ENCODE measurements at regions not wholly inside any gene's neighbourhood (a gene's known extent, or its start where the extent isn't known, plus 50 kb on each side); places are given as distances from the start of the nearest gene placed in this dataset.

- DNase-seq (ENCODE audit: low spot score) (no peak), ATAC-seq (no peak)
- no peak overlapping the region for H3K27ac Mint-ChIP-seq
- Histone ChIP-seq H3K79me2 (replicated peaks; ENCODE audit: insufficient read depth) (no peaks in the 10 kb centered on the region), H3K4me1 (ENCODE audit: insufficient read depth) (no peaks in the 10 kb centered on the region), H3K4me2 (no peak overlapping the region), H3K4me3 (no peak overlapping the region), H3F3A (replicated peaks; ENCODE audit: low read depth) (no peaks in the 10 kb centered on the region), H3K9me2 (ENCODE audit: insufficient read depth) (no peaks in the 10 kb centered on the region), H3K36me3 (ENCODE audit: insufficient read depth) (0 out of 2 replicates have a peak, but pooled peaks cover 8% of the 10 kb centered on the region), H3K27me3 (ENCODE audit: insufficient read depth) (no peaks in the 10 kb centered on the region), H4K20me1 (replicated peaks; ENCODE audit: insufficient read depth) (no peaks in the 10 kb centered on the region), H3K27ac (ENCODE audit: low read depth) (no peak overlapping the region), H2AFZ (no peak overlapping the region)
- H3K27me3 Mint-ChIP-seq (ENCODE audit: insufficient read depth, low read depth, poor library complexity): no peaks in the 10 kb centered on the region
- no peak overlapping the region for H3K4me3 Mint-ChIP-seq
- no peaks in the 10 kb centered on the region for H3K9me3 Mint-ChIP-seq
- H3K36me3 Mint-ChIP-seq (ENCODE audit: low read depth): peaks cover 23% of the 10 kb centered on the region
- TF ChIP-seq ZNF114 (CRISPR knock-in tag; IDR thresholded peaks at IDR 0.05): no peak
- no peak for TF ChIP-seq CTCF (conservative IDR thresholded peaks at IDR 0.05; ENCODE audit: low read depth in 2 of 2)
- TF ChIP-seq, protein P1, sequence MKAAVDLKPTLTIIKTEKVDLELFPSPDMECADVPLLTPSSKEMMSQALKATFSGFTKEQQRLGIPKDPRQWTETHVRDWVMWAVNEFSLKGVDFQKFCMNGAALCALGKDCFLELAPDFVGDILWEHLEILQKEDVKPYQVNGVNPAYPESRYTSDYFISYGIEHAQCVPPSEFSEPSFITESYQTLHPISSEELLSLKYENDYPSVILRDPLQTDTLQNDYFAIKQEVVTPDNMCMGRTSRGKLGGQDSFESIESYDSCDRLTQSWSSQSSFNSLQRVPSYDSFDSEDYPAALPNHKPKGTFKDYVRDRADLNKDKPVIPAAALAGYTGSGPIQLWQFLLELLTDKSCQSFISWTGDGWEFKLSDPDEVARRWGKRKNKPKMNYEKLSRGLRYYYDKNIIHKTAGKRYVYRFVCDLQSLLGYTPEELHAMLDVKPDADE (IDR thresholded peaks at IDR 0.05): no peak
- no peak for TF ChIP-seq EZH2 (IDR thresholded peaks at IDR 0.05; ENCODE audit: low read depth, unreplicated experiment)
- TF ChIP-seq JUNB (IDR thresholded peaks at IDR 0.05; ENCODE audit: unreplicated experiment): no peak
- TF ChIP-seq STAT1 (IDR thresholded peaks at IDR 0.05; ENCODE audit: unreplicated experiment): no peak
- no peak for TF ChIP-seq ZNF462 (CRISPR knock-in tag; IDR thresholded peaks at IDR 0.05)
- no peak for TF ChIP-seq NANOG (IDR thresholded peaks at IDR 0.05; ENCODE audit: borderline replicate concordance)
- TF ChIP-seq POLR2AphosphoS5 (IDR thresholded peaks at IDR 0.05; ENCODE audit: low read depth): no peak
- TF ChIP-seq ZNF331 (CRISPR knock-in tag; IDR thresholded peaks at IDR 0.05; ENCODE audit: low read depth): no peak
- TF ChIP-seq REST (IDR thresholded peaks at IDR 0.05; ENCODE audit: unreplicated experiment): no peak
- no peak for TF ChIP-seq EZH2phosphoT487 (IDR thresholded peaks at IDR 0.05; ENCODE audit: unreplicated experiment)
- TF ChIP-seq CREB1 (CRISPR knock-in tag; IDR thresholded peaks at IDR 0.05; ENCODE audit: low read depth): no peak
- H3K4me1 Mint-ChIP-seq: no peaks in the 10 kb centered on the region
Observed at GRCh38 chr1:206420471-206420870, 49.8 kb upstream of the IKBKE start.

All from GM23338 (cell line).